ENCODE measurements at regions not wholly inside any gene's neighbourhood (a gene's known extent, or its start where the extent isn't known, plus 50 kb on each side); places are given as distances from the start of the nearest gene placed in this dataset.

- H3K36me3 ChIP-seq (ENCODE audit: control insufficient read depth, insufficient read depth, low read length): no peaks in the 10 kb centered on the region
- CTCF ChIA-PET: no interaction called here
- TF ChIP-seq CTCF (IDR thresholded peaks at IDR 0.05; ENCODE audit: insufficient read depth, low read depth, low read length): no peak
- H3K4me3 ChIP-seq (ENCODE audit: low read depth, low read length): no peak overlapping the region
- no peak for DNase-seq (ENCODE audit: low read depth)
- POLR2A ChIA-PET: no interaction called here
- no peaks in the 10 kb centered on the region for H3K27me3 ChIP-seq (ENCODE audit: control insufficient read depth, insufficient read depth, low read length)
Measured at GRCh38 chr9:118721923-118722322, 647.3 kb downstream of the BRINP1 start.

- ChIA-PET POLR2A (no interaction called here), CTCF (no interaction called here)
- no peaks in the 10 kb centered on the region for H3K27me3 ChIP-seq (ENCODE audit: control insufficient read depth, insufficient read depth, low read length)
- no peaks in the 10 kb centered on the region for H3K36me3 ChIP-seq (ENCODE audit: control insufficient read depth, insufficient read depth, low read length)
- no peak for TF ChIP-seq CTCF (IDR thresholded peaks at IDR 0.05; ENCODE audit: insufficient read depth, low read depth, low read length)
- no peak overlapping the region for H3K4me3 ChIP-seq (ENCODE audit: low read depth, low read length)
- DNase-seq (ENCODE audit: low read depth): no peak
Measured at GRCh38 chr9:118729981-118730380, 639.3 kb downstream of the BRINP1 start.

GRCh38 chr9:118732998-118733397, 636.2 kb downstream of the BRINP1 start:
- H3K36me3 ChIP-seq (ENCODE audit: control insufficient read depth, insufficient read depth, low read length): no peaks in the 10 kb centered on the region
- POLR2A ChIA-PET: no interaction called here
- H3K27me3 ChIP-seq (ENCODE audit: control insufficient read depth, insufficient read depth, low read length): no peaks in the 10 kb centered on the region
- CTCF ChIA-PET: no interaction called here
- DNase-seq (ENCODE audit: low read depth): no peak
- no peak for TF ChIP-seq CTCF (IDR thresholded peaks at IDR 0.05; ENCODE audit: insufficient read depth, low read depth, low read length)
- no peak overlapping the region for H3K4me3 ChIP-seq (ENCODE audit: low read depth, low read length)

- no peak for DNase-seq (ENCODE audit: low read depth)
- ChIA-PET POLR2A (no interaction called here), CTCF (no interaction called here)
- TF ChIP-seq CTCF (IDR thresholded peaks at IDR 0.05; ENCODE audit: insufficient read depth, low read depth, low read length): no peak
- Histone ChIP-seq H3K4me3 (ENCODE audit: low read depth, low read length) (no peak overlapping the region), H3K27me3 (ENCODE audit: control insufficient read depth, insufficient read depth, low read length) (no peaks in the 10 kb centered on the region), H3K36me3 (ENCODE audit: control insufficient read depth, insufficient read depth, low read length) (no peaks in the 10 kb centered on the region)
Measured at GRCh38 chr9:118734696-118735095, 634.5 kb downstream of the BRINP1 start.

GRCh38 chr9:118736406-118736805, 632.8 kb downstream of the BRINP1 start:
- no peak for DNase-seq (ENCODE audit: low read depth)
- CTCF ChIA-PET: no interaction called here
- TF ChIP-seq CTCF (IDR thresholded peaks at IDR 0.05; ENCODE audit: insufficient read depth, low read depth, low read length): no peak

More at GRCh38 chr9:118736406-118736805, 632.8 kb downstream of the BRINP1 start:
- no peaks in the 10 kb centered on the region for H3K27me3 ChIP-seq (ENCODE audit: control insufficient read depth, insufficient read depth, low read length)
- POLR2A ChIA-PET: no interaction called here
- H3K4me3 ChIP-seq (ENCODE audit: low read depth, low read length): no peak overlapping the region
- no peaks in the 10 kb centered on the region for H3K36me3 ChIP-seq (ENCODE audit: control insufficient read depth, insufficient read depth, low read length)

Data from BJ (cell line).